ENCODE measurements at regions not wholly inside any gene's neighbourhood (a gene's known extent, or its start where the extent isn't known, plus 50 kb on each side); places are given as distances from the start of the nearest gene placed in this dataset.

GRCh38 chr4:156614536-156614935 is 357.1 kb downstream of the PDGFC start:
- TF ChIP-seq CTCF (IDR thresholded peaks at IDR 0.05): no peak
- TF ChIP-seq POLR2A (IDR thresholded peaks at IDR 0.05): no peak
- no peak for TF ChIP-seq POLR2AphosphoS5 (IDR thresholded peaks at IDR 0.05)

All from prostate gland (tissue), 2 donors.